ENCODE measurements at regions not wholly inside any gene's neighbourhood (a gene's known extent, or its start where the extent isn't known, plus 50 kb on each side); places are given as distances from the start of the nearest gene placed in this dataset.

DNA sequence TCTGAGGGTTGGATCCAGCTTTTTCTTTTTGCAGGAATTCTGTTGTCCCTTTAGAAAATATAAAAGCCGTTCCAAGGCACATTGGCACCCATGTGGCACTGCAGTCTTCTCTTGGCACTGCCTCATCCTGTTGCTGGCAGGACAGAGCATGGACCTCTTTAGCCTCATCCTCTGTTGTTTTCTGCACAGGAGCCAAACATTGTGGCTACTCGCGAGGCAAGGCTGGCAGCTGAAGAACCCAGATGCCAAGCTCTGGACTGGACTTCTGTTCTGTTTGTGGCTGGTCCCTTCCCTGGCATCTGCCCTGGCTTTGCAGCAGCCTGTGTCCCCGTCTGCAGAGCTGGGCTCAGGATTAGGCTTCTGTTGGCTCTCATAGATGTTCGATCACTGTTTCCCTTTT is 224.7 kb upstream of the TBC1D5 start:
- DNase-seq (ENCODE audit: insufficient read length, low spot score) (no peak), FAIRE-seq (no peak)
- TF ChIP-seq POLR2A (IDR thresholded peaks at IDR 0.05; ENCODE audit: low read depth, low read length) = no peak

DNA sequence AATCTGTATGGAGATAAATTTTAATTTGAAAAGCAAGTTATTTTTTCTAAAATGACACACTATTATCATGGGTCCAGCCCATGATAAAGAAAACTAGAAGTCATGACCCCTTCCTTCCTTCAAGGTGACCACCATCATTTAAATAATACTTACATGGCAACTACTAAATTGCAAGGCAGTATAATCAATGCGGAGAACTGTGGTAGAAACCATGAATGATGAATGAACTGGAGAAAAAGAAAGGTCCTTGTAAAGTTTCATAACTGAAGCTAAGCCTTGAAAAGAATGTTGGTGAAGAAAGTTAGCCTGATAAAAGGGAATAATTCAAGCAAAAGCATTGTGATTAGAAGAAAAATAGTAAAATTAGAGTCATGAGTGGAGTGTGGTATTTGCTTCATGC is 222.9 kb upstream of the TBC1D5 start:
- FAIRE-seq (no peak), DNase-seq (ENCODE audit: insufficient read length, low spot score) (no peak)
- TF ChIP-seq POLR2AphosphoS5 (IDR thresholded peaks at IDR 0.05; ENCODE audit: low read depth, low read length) (no peak), POU2F2 (IDR thresholded peaks at IDR 0.05; ENCODE audit: low read depth, low read length) (no peak), SPI1 (IDR thresholded peaks at IDR 0.05; ENCODE audit: low read depth, low read length) (no peak), PAX5 (IDR thresholded peaks at IDR 0.05; ENCODE audit: insufficient read depth, low read length, severe bottlenecking) (no peak), TAF1 (IDR thresholded peaks at IDR 0.05; ENCODE audit: low read depth, low read length) (no peak), POLR2A (IDR thresholded peaks at IDR 0.05; ENCODE audit: low read depth, low read length) (no peak)

DNA sequence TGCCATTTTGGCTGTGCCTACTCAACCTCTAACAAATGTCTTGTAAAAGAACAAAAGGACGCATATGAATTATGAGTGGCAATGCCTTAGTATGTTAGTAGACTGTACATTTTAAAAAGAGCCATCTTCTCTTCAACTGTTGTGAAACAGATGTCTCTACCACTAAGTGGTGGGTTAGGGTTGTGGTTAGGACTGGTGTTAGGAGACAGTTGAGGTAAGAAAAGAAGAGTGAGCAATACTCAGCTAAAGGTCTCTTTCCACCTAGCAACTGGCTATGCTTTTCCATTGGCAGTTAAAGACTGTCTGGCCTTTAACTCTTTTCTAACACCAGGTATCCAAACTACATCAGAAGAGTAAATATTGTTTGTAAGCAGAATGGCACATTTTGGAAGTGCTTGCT is 221.7 kb upstream of the TBC1D5 start:
- FAIRE-seq = no peak
- no peak for DNase-seq (ENCODE audit: insufficient read length, low spot score)
- TF ChIP-seq SPI1 (IDR thresholded peaks at IDR 0.05; ENCODE audit: low read depth, low read length) = no peak
- TF ChIP-seq POLR2AphosphoS5 (IDR thresholded peaks at IDR 0.05; ENCODE audit: low read depth, low read length) = no peak
- no peak for TF ChIP-seq POU2F2 (IDR thresholded peaks at IDR 0.05; ENCODE audit: low read depth, low read length)
- TF ChIP-seq PAX5 (IDR thresholded peaks at IDR 0.05; ENCODE audit: insufficient read depth, low read length, severe bottlenecking) = no peak
- TF ChIP-seq TAF1 (IDR thresholded peaks at IDR 0.05; ENCODE audit: low read depth, low read length) = no peak
- TF ChIP-seq POLR2A (IDR thresholded peaks at IDR 0.05; ENCODE audit: low read depth, low read length) = no peak

DNA sequence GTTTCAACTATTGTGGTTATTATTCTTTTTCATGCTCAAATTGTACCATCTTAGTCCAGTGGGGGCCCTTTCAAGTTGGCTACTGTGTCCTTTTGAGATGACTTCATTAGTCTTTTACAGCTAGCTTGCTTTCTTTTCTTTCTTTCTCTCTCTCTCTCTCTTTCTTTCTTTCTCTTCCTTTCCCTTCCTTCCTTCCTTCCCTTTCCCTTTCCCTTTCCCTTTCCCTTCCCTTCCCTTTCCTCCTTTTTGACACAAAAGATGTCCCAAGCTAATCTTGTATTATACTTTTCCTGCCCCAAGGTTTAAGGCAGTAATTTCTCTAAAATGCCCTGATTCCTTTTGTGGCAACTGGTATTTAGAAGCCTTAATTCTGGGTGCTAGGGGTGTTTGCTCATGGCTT is 213.0 kb upstream of the TBC1D5 start:
- no peak for DNase-seq (ENCODE audit: insufficient read length, low spot score)
- TF ChIP-seq TAF1 (IDR thresholded peaks at IDR 0.05; ENCODE audit: low read depth, low read length) (no peak), POLR2AphosphoS5 (IDR thresholded peaks at IDR 0.05; ENCODE audit: low read depth, low read length) (no peak), POLR2A (IDR thresholded peaks at IDR 0.05; ENCODE audit: low read depth, low read length) (no peak)
- FAIRE-seq = no peak

- TF ChIP-seq POLR2A (IDR thresholded peaks at IDR 0.05; ENCODE audit: low read depth, low read length) (no peak), SPI1 (IDR thresholded peaks at IDR 0.05; ENCODE audit: low read depth, low read length) (no peak), PAX5 (IDR thresholded peaks at IDR 0.05; ENCODE audit: insufficient read depth, low read length, severe bottlenecking) (no peak), POLR2AphosphoS5 (IDR thresholded peaks at IDR 0.05; ENCODE audit: low read depth, low read length) (no peak), POU2F2 (IDR thresholded peaks at IDR 0.05; ENCODE audit: low read depth, low read length) (no peak), TAF1 (IDR thresholded peaks at IDR 0.05; ENCODE audit: low read depth, low read length) (no peak)
- FAIRE-seq (no peak), DNase-seq (ENCODE audit: insufficient read length, low spot score) (no peak)
These were observed 212.4 kb upstream of the TBC1D5 start for GRCh38 chr3:17954801-17955200.

DNA sequence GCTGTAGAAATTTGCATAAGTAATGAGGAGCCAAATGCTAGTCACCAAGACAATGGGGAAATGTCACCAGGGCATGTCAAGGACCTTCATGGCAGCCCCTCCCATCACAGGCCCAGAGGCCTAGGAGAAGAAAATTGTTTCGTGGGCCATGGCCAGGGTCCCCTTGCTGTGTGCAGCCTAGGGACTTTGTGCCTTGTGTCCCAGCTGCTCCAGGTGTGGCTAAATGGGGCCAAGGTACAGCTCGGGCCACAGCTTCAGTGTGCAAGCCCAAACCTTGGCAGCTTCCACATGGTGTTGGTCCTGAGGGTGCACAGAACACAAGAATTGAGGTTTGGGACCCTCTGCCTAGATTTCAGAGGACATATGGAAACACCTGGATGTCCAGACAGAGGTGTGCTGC is 208.8 kb upstream of the TBC1D5 start:
- no peak for FAIRE-seq
- TF ChIP-seq SPI1 (IDR thresholded peaks at IDR 0.05; ENCODE audit: low read depth, low read length) (no peak), TAF1 (IDR thresholded peaks at IDR 0.05; ENCODE audit: low read depth, low read length) (no peak), PAX5 (IDR thresholded peaks at IDR 0.05; ENCODE audit: insufficient read depth, low read length, severe bottlenecking) (no peak), POLR2A (IDR thresholded peaks at IDR 0.05; ENCODE audit: low read depth, low read length) (no peak), POLR2AphosphoS5 (IDR thresholded peaks at IDR 0.05; ENCODE audit: low read depth, low read length) (no peak), POU2F2 (IDR thresholded peaks at IDR 0.05; ENCODE audit: low read depth, low read length) (no peak)
- DNase-seq (ENCODE audit: insufficient read length, low spot score) = no peak

- TF ChIP-seq TAF1 (IDR thresholded peaks at IDR 0.05; ENCODE audit: low read depth, low read length) (no peak), POLR2AphosphoS5 (IDR thresholded peaks at IDR 0.05; ENCODE audit: low read depth, low read length) (no peak), PAX5 (IDR thresholded peaks at IDR 0.05; ENCODE audit: insufficient read depth, low read length, severe bottlenecking) (no peak), POU2F2 (IDR thresholded peaks at IDR 0.05; ENCODE audit: low read depth, low read length) (no peak), SPI1 (IDR thresholded peaks at IDR 0.05; ENCODE audit: low read depth, low read length) (no peak), POLR2A (IDR thresholded peaks at IDR 0.05; ENCODE audit: low read depth, low read length) (no peak)
- DNase-seq (ENCODE audit: insufficient read length, low spot score) = no peak
These were observed 206.7 kb upstream of the TBC1D5 start for GRCh38 chr3:17949101-17949500.

GRCh38 chr3:17947833-17948232 is 205.4 kb upstream of the TBC1D5 start:
- no peak for TF ChIP-seq POLR2A (IDR thresholded peaks at IDR 0.05; ENCODE audit: low read depth, low read length)
- TF ChIP-seq POU2F2 (IDR thresholded peaks at IDR 0.05; ENCODE audit: low read depth, low read length) = no peak
- no peak for TF ChIP-seq SPI1 (IDR thresholded peaks at IDR 0.05; ENCODE audit: low read depth, low read length)
- DNase-seq (ENCODE audit: insufficient read length, low spot score) (no peak), FAIRE-seq (no peak)

More at GRCh38 chr3:17949101-17949500, 206.7 kb upstream of the TBC1D5 start:
- FAIRE-seq = no peak

DNA sequence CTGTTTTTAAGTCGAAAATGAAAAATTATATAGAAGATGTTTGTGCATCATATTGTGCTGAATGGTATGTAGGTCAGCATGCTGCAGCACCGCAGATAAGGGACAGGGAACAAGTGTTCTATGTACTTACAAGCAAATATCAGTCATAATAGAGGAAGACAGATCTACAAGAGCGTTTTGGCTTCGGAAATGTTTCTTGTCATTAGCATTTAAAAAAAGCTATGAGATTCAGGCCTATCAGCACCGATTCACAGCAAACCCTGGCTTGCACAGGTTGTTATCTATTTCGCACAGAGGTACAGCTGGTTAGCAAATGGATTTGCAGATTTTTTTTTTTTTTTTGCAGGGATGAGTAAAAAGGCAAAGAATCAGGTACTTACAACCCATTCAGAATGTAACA is 204.2 kb upstream of the TBC1D5 start:
- TF ChIP-seq POLR2AphosphoS5 (IDR thresholded peaks at IDR 0.05; ENCODE audit: low read depth, low read length) (no peak), POU2F2 (IDR thresholded peaks at IDR 0.05; ENCODE audit: low read depth, low read length) (no peak), TAF1 (IDR thresholded peaks at IDR 0.05; ENCODE audit: low read depth, low read length) (no peak), SPI1 (IDR thresholded peaks at IDR 0.05; ENCODE audit: low read depth, low read length) (no peak), POLR2A (IDR thresholded peaks at IDR 0.05; ENCODE audit: low read depth, low read length) (no peak), PAX5 (IDR thresholded peaks at IDR 0.05; ENCODE audit: insufficient read depth, low read length, severe bottlenecking) (no peak)
- FAIRE-seq (no peak), DNase-seq (ENCODE audit: insufficient read length, low spot score) (no peak)

- TF ChIP-seq PAX5 (IDR thresholded peaks at IDR 0.05; ENCODE audit: insufficient read depth, low read length, severe bottlenecking) (no peak), POU2F2 (IDR thresholded peaks at IDR 0.05; ENCODE audit: low read depth, low read length) (no peak), TAF1 (IDR thresholded peaks at IDR 0.05; ENCODE audit: low read depth, low read length) (no peak), SPI1 (IDR thresholded peaks at IDR 0.05; ENCODE audit: low read depth, low read length) (no peak), POLR2AphosphoS5 (IDR thresholded peaks at IDR 0.05; ENCODE audit: low read depth, low read length) (no peak), POLR2A (IDR thresholded peaks at IDR 0.05; ENCODE audit: low read depth, low read length) (no peak)
- no peak for DNase-seq (ENCODE audit: insufficient read length, low spot score)
- FAIRE-seq = no peak
These were observed 203.5 kb upstream of the TBC1D5 start for GRCh38 chr3:17945799-17946399.

Data from GM12891 (cell line).